ENCODE measurements at regions not wholly inside any gene's neighbourhood (a gene's known extent, or its start where the extent isn't known, plus 50 kb on each side); places are given as distances from the start of the nearest gene placed in this dataset.

GRCh38 chr16:52634528-52634927 lies 87.6 kb upstream of the TOX3 start:
- no peak for ATAC-seq

- no peak for ATAC-seq
These were observed 87.2 kb upstream of the TOX3 start for GRCh38 chr16:52634104-52634503.

DNA sequence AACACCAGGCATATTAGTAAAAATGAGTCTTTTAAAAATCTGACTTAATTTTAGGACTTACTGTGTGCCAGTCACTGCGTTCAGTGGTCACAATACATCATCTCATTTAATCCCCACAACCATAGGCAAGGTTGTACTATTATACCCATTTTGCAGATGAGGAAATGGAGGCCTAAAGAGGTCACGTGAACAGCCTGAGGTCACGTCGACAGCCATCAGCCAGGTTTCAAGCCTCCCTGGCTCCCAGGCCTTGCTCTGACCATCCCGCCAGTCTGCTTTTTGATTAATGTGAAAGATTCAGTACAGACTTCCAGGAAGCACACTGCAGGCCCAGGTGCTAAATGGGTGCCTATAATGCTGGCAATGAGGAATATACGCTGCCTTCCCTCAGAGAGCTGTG lies 86.3 kb upstream of the TOX3 start:
- ATAC-seq = no peak

DNA sequence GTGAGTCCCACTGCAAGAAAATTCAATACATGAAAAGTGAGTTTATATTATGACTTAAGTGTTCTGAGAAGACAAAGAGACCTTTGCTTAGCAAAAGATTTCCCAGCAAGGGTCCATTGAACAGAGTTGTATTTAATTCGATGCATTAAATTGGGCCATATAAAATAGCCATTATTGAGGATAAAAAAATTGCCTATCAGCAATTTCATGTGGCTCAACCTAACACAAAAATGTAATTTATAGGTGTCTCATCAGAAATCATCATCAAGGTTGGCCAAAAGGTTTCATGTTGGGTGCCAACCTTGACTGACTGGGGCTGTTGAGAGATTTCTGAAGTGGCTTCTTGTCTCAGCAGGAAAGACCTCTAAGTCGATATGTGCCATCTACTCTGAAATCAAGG lies 84.8 kb upstream of the TOX3 start:
- ATAC-seq = no peak

DNA sequence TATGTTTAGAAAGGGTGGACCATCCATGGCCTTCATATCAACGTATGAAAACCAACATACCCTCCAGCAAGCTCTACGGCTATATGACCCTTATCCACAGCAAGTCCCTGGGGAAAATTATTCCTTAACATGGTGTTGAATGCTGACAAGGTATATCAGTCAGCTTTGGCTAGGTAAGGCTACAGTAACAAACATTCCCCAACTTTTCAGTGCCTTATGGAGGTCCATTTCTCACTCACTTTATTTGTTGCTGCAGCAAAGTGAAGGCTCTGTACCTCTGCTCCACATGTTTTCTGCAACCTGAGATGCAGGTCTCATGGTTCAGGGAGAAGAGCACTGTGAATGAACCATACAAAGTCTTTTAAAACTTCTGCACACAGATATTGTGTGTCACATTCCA lies 83.8 kb upstream of the TOX3 start:
- no peak for ATAC-seq

DNA sequence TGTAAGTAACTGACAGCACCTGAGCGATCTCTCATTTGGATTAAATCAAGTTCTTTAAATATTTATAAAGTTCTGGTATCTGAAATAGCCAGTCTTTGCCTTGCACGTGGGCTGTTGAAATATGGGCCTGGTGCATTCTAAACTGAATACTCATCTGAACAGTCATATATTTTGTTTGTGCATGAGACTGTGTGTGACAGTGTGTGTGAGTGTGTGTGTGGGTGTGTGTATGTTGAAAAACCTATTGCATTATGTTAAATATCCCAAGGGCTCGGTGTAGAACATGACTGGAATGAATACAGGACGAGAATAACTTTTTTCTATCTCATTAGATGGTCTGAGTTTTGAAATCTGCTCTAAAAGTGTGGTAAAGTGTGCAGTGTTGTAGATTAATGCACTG lies 82.4 kb upstream of the TOX3 start:
- no peak for ATAC-seq

DNA sequence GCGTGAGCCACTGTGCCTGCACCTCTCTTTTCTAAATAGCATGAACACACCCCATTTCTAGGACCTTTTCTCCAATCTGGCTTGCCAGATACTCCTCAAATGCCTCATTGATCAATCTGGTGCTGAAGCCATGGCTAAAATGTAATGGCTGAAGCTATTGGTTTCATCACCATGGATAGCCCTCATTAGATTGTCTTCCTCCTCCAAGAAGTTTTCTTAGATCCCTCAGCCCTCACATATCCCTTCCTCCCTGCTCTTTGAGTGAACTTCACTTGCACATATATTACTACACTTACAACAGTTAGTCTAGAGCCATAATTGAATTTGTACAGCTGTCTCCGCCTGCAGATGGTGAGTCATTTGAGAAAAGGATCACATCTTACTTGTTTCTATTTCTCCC lies 77.9 kb upstream of the TOX3 start:
- ATAC-seq = no peak

DNA sequence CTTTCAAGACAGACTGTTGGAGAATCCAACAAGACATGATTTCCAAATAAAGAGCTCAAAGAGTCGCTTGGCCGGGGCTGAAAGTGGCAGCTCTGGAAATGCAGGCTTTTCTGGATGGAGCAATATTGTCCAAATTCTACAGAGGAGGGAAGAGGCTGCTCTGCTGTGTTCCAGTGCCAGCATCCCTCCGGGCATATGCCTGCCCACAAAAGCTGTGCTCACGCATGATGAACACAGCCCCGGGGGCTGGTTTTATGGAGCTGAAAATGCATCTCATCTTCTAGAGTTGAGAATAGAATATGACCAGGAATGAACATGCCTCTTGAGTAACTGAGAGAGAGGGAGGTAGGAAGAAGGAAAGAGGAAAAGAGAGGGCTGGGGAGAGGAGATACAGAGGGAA lies 74.7 kb upstream of the TOX3 start:
- no peak for ATAC-seq

- ATAC-seq = no peak
These were observed 72.0 kb upstream of the TOX3 start for GRCh38 chr16:52618753-52619497.

DNA sequence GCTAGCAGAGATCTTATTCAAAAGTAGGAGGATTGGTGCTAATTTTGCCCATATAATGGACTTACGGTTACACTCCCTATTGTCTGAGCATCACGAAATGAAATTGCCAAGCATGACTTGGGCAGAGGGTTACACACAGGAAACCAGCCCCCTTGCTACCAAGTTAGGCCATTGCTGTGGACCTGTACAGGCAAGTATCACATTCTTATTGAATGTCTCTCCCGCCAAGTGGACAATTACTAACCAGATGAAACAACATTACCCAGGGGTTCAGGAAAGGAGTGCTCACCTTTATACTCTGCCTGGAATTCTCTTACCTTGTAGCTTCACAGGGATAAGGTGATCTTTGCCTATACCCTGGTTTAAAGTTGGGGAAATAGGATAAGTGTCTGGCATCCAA lies 70.6 kb upstream of the TOX3 start:
- no peak for ATAC-seq

DNA sequence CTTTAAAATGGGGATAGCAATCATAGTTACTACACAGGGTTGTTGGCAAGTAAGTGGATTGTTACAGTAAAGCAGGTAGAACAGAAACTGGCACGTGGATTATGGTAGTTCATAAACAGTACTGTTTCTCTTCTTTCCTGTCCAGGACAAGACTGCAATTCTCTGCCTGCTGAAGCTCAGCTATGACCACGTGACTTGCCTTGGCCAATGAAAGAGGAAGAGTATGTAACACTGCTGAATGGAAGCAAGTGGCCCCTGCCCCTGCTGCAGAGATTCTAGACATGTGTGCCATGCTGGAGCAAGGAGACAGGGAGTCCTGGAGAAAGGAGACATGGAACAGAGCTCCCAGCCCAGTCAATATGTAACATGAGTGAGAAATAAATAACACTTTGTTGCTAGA lies 66.6 kb upstream of the TOX3 start:
- no peak for ATAC-seq

- ATAC-seq = no peak
These were observed 65.1 kb upstream of the TOX3 start for GRCh38 chr16:52611817-52612673.

GRCh38 chr16:52603015-52603414 lies 56.1 kb upstream of the TOX3 start:
- ATAC-seq = no peak

DNA sequence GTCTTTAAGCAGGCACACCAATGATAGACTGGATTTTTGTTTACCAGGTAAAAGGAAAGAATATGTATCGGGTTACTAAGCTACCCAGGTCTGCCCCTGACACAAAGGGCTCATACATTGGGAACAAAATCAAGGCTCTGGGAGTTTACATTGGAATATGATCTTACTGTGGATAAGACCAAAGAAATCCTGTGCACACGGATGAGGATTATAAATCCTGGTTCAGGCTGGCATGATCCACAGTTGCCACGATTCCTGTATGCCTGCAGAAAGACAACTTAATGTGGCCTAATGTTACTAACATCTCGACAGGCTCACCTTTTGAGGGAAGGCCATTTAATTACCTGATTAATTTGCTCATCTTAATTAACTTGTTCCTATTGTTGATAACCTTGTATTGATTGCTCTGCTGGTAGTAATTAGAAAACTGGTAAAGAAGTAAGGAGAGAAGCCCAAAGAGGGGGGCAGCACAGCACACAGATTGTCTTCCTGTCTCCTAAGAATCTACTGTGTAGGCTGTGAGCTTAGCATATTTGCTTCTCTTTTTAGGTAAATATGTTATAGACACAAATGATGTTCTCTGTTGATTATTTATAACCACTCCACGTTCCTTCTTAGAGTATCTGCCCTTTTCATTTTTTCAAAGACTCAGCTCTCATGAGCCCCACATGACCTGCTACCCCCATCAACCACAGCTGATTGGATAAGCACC lies 51.0 kb upstream of the TOX3 start:
- no peak for ATAC-seq

DNA sequence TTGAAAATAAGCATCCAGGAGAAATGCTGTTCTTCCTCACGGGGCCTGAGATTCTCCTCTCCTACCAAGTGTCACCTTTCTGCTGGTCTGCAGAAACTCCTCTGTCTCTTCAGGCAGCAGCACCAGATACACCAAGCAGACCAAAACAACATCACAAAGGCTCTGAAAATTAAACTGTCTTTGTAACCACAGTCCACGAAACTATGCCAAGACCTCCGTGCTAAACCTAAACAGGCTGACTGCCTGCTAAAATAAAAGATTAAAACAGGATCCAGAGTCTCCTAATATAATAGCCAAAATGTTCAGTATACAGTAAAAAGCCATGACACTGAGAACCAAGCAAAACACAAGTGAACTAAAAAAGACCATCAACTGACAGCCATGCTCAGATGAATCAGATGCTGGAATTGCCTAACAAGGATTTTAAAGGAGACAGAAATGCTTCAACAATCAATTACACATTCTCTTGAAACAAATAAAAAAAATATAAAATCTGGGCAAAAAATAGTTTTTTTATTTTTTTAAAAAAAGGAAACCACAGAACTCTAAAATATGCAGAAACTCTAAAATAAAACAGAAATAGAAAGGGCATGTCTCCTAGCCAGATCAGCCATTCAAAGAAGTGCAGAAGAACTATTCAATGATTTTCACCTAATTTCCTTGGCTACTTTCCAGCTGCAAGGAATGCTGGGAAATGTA lies 50.3 kb upstream of the TOX3 start:
- no peak for ATAC-seq
